T-helper 1 cell treated with Interleukin-12 subunit alpha and Interleukin-12 subunit beta and Interleukin-4 antibody, amounts not matched to agents 30 μg/mL and 1 μg/mL, for 36 hours (primary cell): ENCODE measurements at regions not wholly inside any gene's neighbourhood (a gene's known extent, or its start where the extent isn't known, plus 50 kb on each side); places are given as distances from the start of the nearest gene placed in this dataset.

Source experiments
- H3K27ac Mint-ChIP-seq: one replicate; pipeline ENCODE4 v1.8.0; 2021; ENCODE audit warnings: mild to moderate bottlenecking, mixed read lengths
- H3K27me3 Mint-ChIP-seq: one replicate; pipeline ENCODE4 v1.8.0; 2021; ENCODE audit warnings: low read depth, mixed read lengths
- H3K36me3 Mint-ChIP-seq: one replicate; pipeline ENCODE4 v1.8.0; 2021; ENCODE audit warnings: low read depth, mixed read lengths
- H3K4me1 Mint-ChIP-seq: one replicate; pipeline ENCODE4 v1.8.0; 2021; ENCODE audit warnings: low read depth, mixed read lengths
- H3K4me3 Mint-ChIP-seq: one replicate; pipeline ENCODE4 v1.8.0; 2021; ENCODE audit warnings: mild to moderate bottlenecking, moderate library complexity, mixed read lengths
- H3K9me3 Mint-ChIP-seq: one replicate; pipeline ENCODE4 v1.8.0; 2021; ENCODE audit warnings: mixed read lengths

DNA sequence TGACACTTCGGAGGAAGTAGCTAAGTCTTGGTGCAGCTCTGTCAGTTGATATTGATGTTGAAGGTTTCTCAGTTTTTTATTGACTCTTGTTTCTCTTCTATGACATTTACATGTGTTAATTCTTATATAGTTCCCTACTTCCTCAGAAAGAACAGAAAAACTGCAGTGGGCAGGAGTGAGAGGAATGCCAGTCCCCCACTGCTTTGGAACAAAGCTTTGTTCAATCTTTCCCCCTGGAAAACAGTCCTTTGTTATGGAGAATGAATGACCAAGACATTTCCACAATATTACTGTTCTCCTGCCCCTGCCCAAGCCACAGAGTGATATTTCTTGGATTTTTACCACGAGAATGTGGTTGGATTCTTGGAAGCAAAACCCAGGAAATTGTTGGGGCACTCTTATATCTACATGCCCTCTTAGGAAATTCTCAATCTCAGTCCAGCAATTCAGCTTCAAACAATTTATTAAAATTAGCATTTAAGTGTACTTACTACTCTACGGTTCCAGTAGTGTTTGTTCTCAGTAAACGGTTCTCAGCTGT, 258.0 kb upstream of the KCND2 start:
- Mint-ChIP-seq H3K4me1 (no peaks in the 10 kb centered on the region), H3K36me3 (no peaks in the 10 kb centered on the region), H3K9me3 (peaks cover 4% of the 10 kb centered on the region), H3K27ac (no peak overlapping the region), H3K4me3 (no peak overlapping the region), H3K27me3 (no peaks in the 10 kb centered on the region)

DNA sequence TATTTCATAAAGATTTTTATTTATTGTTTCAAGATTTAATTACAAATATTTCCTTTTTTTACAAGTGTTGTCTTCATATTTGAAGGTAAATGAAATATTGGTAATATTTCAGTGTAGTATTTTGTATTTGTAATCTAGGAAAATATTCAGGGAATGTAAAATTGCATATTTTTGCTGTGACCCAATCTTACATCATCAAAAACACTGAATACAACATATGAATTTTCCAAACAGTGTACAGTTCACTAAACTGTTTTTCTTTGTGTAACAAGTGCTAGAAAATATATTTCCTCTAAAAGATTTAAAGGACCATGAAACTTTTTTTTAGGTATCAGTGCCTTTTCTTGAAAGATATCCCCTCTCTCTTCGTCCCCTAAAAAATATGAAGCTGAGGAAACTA, 251.9 kb upstream of the KCND2 start:
- no peaks in the 10 kb centered on the region for H3K27me3 Mint-ChIP-seq
- H3K27ac Mint-ChIP-seq, result no peak overlapping the region
- no peaks in the 10 kb centered on the region for H3K4me1 Mint-ChIP-seq
- no peak overlapping the region for H3K4me3 Mint-ChIP-seq
- no peaks in the 10 kb centered on the region for H3K36me3 Mint-ChIP-seq
- H3K9me3 Mint-ChIP-seq, result no peaks in the 10 kb centered on the region

DNA sequence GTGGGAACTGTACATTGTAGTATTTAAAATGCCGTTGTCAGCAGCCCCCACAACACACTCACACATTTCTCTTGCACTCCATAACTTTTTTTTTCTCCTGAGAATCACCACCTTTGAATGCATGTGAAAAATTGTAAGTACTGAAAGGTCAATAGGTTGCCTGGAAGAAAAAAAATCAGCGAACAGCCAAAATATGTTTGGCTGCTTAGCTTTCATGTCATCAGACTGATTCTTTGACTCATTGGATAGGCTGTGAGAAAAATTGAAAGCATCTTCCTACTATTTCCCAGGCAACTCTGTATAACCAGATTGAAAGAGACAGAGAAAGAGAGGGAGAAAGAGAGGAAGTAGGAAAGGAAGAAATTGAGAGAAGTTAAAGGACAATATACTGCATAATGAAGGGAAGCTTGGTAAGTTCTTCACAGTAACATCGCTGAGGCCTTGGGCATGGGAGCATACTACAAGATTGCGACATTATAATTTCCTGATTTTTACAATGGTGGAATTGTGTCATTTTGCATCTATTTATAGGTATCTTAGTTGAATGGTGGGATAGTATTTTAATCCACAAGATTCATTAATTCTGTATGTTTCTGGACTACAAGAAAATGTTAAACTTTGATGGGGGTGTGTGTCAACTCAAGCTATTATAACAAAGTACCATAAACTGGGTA, 249.3 kb upstream of the KCND2 start:
- Mint-ChIP-seq H3K4me1 (no peaks in the 10 kb centered on the region), H3K27me3 (no peaks in the 10 kb centered on the region), H3K27ac (no peak overlapping the region), H3K36me3 (no peaks in the 10 kb centered on the region), H3K9me3 (no peaks in the 10 kb centered on the region), H3K4me3 (no peak overlapping the region)

DNA sequence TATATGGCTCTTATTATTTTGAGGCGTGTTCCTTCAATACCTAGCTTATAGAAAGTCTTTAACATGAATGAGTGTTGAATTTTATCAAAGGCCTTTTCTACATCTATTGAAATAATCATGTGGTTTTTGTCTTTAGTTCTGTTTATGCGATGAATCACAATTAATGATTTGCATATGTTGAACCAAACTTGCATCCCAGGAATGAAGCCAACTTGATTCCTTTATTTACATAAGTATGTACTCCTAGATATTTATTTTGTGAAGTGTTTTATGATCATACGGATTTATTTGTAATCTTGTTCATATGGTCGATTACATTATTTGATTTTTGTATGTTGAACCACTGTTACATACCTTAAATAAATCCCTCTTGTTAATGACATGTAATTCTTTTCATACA, 244.3 kb upstream of the KCND2 start:
- H3K4me3 Mint-ChIP-seq, result no peak overlapping the region
- no peaks in the 10 kb centered on the region for H3K9me3 Mint-ChIP-seq
- no peaks in the 10 kb centered on the region for H3K36me3 Mint-ChIP-seq
- no peaks in the 10 kb centered on the region for H3K27me3 Mint-ChIP-seq
- H3K27ac Mint-ChIP-seq, result no peak overlapping the region
- no peaks in the 10 kb centered on the region for H3K4me1 Mint-ChIP-seq

DNA sequence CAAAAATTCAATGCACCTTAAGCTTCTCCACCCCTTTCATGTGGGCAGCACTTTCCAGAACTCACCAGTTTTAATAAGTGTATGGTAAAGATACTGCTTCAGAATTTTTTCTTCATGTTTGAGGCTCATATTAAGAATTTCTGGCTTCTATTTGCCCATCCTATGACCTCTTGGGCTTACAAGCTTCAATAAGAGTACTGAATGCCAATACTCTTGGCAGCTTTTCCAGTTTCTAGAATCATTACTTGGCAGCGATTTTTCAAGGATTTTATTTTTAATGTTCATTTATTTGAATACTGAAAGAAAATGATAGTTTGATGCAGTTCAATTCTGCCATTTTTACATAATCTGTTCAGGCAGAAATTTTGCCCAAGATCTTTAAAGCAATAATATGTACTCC, 242.1 kb upstream of the KCND2 start:
- peaks cover 1% of the 10 kb centered on the region for H3K9me3 Mint-ChIP-seq
- H3K27ac Mint-ChIP-seq, result no peak overlapping the region
- no peaks in the 10 kb centered on the region for H3K36me3 Mint-ChIP-seq
- no peaks in the 10 kb centered on the region for H3K4me1 Mint-ChIP-seq
- no peaks in the 10 kb centered on the region for H3K27me3 Mint-ChIP-seq
- no peak overlapping the region for H3K4me3 Mint-ChIP-seq

DNA sequence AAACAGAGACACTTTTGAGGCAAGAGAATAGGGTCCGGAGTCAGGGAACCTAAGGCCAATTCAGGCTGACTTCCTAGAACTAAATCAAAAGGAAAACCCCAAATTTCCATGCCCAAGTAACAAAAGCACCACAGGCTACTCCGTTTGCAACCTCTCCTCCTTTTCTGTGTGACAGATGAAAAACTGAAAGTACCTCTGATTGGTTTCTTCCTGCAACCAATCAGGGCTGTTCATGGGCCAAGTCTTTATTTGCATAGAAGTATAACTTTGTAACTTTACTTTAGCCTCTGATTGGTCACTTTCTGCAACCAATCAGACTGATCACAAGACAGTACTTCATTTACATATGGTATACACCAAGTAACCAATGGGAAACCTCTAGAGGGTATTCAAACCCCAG, 239.9 kb upstream of the KCND2 start:
- H3K4me1 Mint-ChIP-seq, result no peaks in the 10 kb centered on the region
- no peaks in the 10 kb centered on the region for H3K36me3 Mint-ChIP-seq
- H3K9me3 Mint-ChIP-seq, result peaks cover 13% of the 10 kb centered on the region
- H3K27ac Mint-ChIP-seq, result no peak overlapping the region
- no peak overlapping the region for H3K4me3 Mint-ChIP-seq
- no peaks in the 10 kb centered on the region for H3K27me3 Mint-ChIP-seq

DNA sequence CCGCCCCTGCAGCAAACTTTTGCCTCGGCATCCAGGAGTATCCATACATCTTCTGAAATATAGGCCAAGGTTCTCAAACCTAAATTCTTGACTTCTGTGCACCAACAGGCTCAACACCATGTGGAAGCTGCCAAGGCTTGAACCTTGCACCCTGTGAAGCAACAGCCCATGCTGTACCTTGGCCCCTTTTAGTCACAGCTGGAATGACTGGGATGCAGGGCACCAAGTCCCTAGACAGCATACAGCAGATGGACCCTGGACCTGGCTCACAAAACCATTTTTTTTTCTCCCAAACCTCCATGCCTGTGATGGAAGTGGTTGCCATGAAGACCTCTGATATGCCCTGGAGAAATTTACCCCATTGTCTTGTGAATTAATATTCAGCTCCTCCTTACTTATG, 233.8 kb upstream of the KCND2 start:
- H3K4me3 Mint-ChIP-seq, result no peak overlapping the region
- peaks cover 40% of the 10 kb centered on the region for H3K9me3 Mint-ChIP-seq
- H3K27me3 Mint-ChIP-seq, result no peaks in the 10 kb centered on the region
- H3K27ac Mint-ChIP-seq, result no peak overlapping the region
- no peaks in the 10 kb centered on the region for H3K4me1 Mint-ChIP-seq
- H3K36me3 Mint-ChIP-seq, result no peaks in the 10 kb centered on the region

DNA sequence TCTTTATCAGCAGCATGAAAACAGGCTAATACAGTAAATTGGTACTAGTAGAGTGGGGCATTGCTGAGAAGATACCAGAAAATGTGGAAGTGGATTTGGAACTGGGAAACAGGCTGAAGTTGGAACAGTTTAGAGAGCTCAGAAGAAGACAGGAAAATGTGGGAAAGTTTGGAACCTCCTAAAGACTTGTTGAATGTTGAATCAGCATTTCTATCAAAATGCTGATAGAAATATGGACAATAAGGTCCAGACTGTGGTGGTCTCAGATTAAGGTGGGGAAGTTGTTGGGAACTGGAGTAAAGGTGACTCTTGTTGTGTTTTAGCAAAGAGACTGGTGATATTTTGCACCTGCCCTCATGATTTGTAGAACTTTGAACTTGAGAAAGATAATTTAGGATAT, 231.2 kb upstream of the KCND2 start:
- H3K9me3 Mint-ChIP-seq, result peaks cover 34% of the 10 kb centered on the region
- H3K27me3 Mint-ChIP-seq, result no peaks in the 10 kb centered on the region
- no peaks in the 10 kb centered on the region for H3K4me1 Mint-ChIP-seq
- H3K36me3 Mint-ChIP-seq, result no peaks in the 10 kb centered on the region
- H3K4me3 Mint-ChIP-seq, result no peak overlapping the region
- no peak overlapping the region for H3K27ac Mint-ChIP-seq

DNA sequence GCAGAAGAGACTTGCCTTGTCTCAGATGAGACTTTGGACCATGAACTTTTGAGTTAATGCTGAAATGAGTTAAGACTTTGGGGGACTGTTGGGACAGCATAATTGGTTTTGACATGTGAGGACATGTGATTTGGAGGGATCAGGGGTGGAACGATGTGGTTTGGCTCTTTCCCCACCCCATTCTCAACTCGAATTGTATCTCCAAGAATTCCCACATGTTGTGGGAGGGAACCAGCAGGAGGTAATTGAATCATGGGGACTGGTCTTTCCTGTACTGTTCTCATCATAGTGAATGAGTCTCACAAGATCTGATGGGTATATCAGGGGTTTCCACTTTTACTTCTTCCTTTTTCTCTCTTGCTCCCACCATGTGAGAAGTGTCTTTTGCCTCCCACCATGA, 229.7 kb upstream of the KCND2 start:
- H3K27me3 Mint-ChIP-seq, result no peaks in the 10 kb centered on the region
- no peaks in the 10 kb centered on the region for H3K36me3 Mint-ChIP-seq
- H3K27ac Mint-ChIP-seq, result no peak overlapping the region
- H3K9me3 Mint-ChIP-seq, result peaks cover 26% of the 10 kb centered on the region
- no peaks in the 10 kb centered on the region for H3K4me1 Mint-ChIP-seq
- no peak overlapping the region for H3K4me3 Mint-ChIP-seq

DNA sequence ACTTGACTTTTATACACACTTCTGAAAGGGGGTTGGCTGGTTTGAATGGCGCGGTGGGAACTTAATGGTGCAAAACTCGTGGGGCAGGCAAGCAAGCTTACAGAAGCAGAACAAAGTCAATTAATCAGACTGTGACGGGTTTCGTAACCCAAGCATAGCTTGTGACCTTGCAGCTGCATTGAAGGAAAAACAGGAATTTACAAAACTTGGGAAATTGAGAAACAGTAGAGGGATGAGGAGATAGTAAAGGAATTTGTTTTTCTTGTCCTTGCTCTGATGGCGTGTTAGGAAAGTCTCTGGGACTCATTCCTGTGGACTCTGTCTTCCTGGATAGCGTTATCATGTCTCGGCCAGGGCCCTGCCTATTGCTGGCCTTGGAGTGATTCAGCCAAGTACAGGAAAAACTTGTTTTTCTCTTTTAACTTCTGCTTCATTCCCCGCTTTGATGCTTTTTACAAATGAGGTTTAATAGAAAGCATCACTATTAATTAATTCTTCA, 220.0 kb upstream of the KCND2 start:
- H3K9me3 Mint-ChIP-seq, result peaks cover 7% of the 10 kb centered on the region
- no peak overlapping the region for H3K27ac Mint-ChIP-seq
- no peaks in the 10 kb centered on the region for H3K27me3 Mint-ChIP-seq
- H3K36me3 Mint-ChIP-seq, result no peaks in the 10 kb centered on the region
- H3K4me3 Mint-ChIP-seq, result no peak overlapping the region
- no peaks in the 10 kb centered on the region for H3K4me1 Mint-ChIP-seq

DNA sequence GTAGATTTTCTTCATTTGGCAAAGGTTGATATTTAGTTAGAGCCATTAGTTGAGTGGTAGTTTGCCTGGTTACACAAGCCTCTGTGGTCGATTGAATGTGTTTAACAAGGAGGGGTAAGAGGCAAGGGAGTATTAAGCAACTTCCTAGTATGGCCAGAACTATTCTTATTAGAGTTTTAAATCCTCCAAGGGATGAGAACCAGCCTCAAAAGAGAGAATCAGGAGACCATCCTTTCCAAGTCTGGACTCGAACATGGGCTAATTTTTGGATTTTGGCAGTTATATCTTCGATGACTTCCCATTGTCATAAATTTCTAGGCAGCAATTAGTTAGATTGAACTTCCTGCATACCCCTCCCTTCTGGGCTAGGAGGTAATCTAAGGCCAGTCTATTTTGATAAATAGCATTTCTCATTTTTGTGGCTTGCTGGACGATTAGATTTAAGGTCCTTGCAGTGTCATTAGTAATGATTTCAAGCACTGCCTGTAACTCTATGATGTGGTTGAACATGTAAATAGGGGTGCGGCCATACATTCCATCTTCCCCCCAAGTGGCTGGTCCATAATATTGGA, 219.5 kb upstream of the KCND2 start:
- H3K9me3 Mint-ChIP-seq, result peaks cover 7% of the 10 kb centered on the region
- no peaks in the 10 kb centered on the region for H3K27me3 Mint-ChIP-seq
- no peaks in the 10 kb centered on the region for H3K36me3 Mint-ChIP-seq
- H3K4me3 Mint-ChIP-seq, result no peak overlapping the region
- no peak overlapping the region for H3K27ac Mint-ChIP-seq
- no peaks in the 10 kb centered on the region for H3K4me1 Mint-ChIP-seq

DNA sequence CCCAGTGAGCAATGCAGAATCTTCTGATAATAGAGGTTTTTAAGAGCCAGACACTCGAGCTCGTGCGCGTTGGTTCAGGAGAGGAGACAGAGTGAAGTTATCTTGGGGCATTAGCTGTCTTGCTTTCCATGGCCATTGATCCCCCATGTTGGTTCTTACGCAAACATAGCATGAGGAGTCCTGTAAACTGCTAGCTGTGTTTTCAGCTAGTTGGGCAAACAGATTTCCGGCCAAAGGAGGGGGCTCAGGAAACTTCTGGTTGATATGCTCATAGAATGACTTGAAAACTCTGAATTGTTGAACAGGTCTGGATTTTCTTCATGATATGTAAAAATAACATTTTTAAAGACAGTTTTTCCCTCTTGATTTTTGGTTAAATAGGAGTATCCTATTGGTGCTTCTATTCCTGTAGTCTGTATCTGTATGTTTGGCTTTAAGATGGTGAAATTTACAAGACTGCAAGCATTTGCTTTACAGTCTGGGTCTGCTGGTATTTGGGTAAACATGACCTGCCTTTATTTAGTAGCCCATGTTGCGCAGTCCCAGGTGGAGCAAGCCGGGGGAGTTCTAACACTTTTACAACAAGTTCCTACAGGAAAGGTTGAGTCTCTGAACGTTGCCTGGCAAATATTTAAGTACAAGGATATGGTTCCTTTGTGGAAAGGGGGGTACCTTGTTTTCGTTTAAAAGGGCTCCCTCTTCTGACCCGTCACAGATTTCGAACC, 218.4 kb upstream of the KCND2 start:
- Mint-ChIP-seq H3K4me3 (no peak overlapping the region), H3K4me1 (no peaks in the 10 kb centered on the region), H3K9me3 (peaks cover 7% of the 10 kb centered on the region), H3K27me3 (no peaks in the 10 kb centered on the region), H3K36me3 (no peaks in the 10 kb centered on the region), H3K27ac (no peak overlapping the region)

DNA sequence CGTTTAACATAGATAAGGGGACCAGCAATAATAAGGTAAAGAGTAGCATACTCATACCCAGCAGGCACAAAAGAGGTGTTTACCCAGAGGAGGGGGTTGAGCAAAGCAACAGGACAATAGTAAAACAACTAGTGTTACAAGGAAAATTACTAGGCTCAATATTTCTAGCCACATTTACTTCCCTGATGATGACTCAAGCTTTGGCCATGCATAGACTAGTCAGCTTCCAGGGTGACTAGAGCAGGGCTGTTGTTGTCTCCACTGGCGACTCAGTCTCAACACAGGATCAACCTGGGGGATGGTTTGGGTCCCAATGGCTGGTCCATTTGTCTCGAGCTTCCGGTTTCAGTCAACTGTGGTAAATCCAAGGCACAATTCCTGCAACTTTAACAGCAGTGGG, 217.7 kb upstream of the KCND2 start:
- peaks cover 7% of the 10 kb centered on the region for H3K9me3 Mint-ChIP-seq
- H3K4me1 Mint-ChIP-seq, result no peaks in the 10 kb centered on the region
- no peaks in the 10 kb centered on the region for H3K36me3 Mint-ChIP-seq
- no peak overlapping the region for H3K4me3 Mint-ChIP-seq
- H3K27ac Mint-ChIP-seq, result no peak overlapping the region
- H3K27me3 Mint-ChIP-seq, result no peaks in the 10 kb centered on the region

DNA sequence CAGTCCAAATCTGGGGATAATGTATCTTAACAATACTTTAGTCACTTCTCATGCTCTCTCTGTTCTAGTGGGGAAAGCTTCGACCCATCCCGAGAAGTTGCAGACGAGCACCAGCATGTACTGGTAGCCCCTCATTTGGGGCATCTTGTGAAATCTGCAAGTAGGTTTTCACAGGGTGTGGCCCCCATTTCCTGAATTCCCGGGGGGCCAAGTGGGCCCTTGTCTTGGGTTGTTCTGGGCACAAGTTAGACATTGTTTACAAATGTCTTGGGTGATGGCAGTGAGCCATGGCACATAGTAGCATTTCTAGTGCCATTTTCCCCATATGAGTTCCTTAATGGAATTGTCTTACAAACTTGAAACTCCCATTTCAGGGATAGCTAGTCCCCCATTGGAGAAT, 216.7 kb upstream of the KCND2 start:
- H3K27me3 Mint-ChIP-seq, result no peaks in the 10 kb centered on the region
- peaks cover 7% of the 10 kb centered on the region for H3K9me3 Mint-ChIP-seq
- H3K4me3 Mint-ChIP-seq, result no peak overlapping the region
- H3K4me1 Mint-ChIP-seq, result no peaks in the 10 kb centered on the region
- H3K36me3 Mint-ChIP-seq, result no peaks in the 10 kb centered on the region
- no peak overlapping the region for H3K27ac Mint-ChIP-seq

DNA sequence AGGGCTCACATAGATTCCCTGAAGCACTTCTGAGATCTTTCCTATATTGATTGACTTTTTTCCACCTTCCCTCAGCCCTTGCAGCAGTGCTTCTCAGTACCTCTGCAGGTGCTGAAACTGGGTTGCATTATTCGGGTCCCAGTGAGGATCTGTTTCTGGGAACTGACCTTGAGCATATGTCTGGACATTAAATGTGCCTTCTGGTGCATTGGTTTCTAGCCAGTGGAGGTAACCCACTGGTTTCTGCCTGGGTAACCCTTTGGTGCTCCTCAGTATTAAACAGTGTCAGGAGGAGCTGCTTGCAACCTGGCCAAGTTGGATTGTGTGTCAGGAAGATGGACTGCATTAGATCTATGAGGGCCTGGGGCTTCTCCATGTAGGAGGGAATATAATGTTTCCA, 213.3 kb upstream of the KCND2 start:
- Mint-ChIP-seq H3K36me3 (no peaks in the 10 kb centered on the region), H3K4me3 (no peak overlapping the region), H3K4me1 (no peaks in the 10 kb centered on the region), H3K27me3 (no peaks in the 10 kb centered on the region), H3K9me3 (peaks cover 6% of the 10 kb centered on the region), H3K27ac (no peak overlapping the region)
